HG03159 (cell line): ENCODE measurements at regions not wholly inside any gene's neighbourhood (a gene's known extent, or its start where the extent isn't known, plus 50 kb on each side); places are given as distances from the start of the nearest gene placed in this dataset.

Experiments
- ATAC-seq: cut with Tn5 transposase; IDR thresholded peaks from one replicate; pipeline ENCODE4 v1.9.1; 2021; ENCODE audit warnings: mild to moderate bottlenecking, moderate library complexity; ENCODE audit not compliant: unreplicated experiment

DNA sequence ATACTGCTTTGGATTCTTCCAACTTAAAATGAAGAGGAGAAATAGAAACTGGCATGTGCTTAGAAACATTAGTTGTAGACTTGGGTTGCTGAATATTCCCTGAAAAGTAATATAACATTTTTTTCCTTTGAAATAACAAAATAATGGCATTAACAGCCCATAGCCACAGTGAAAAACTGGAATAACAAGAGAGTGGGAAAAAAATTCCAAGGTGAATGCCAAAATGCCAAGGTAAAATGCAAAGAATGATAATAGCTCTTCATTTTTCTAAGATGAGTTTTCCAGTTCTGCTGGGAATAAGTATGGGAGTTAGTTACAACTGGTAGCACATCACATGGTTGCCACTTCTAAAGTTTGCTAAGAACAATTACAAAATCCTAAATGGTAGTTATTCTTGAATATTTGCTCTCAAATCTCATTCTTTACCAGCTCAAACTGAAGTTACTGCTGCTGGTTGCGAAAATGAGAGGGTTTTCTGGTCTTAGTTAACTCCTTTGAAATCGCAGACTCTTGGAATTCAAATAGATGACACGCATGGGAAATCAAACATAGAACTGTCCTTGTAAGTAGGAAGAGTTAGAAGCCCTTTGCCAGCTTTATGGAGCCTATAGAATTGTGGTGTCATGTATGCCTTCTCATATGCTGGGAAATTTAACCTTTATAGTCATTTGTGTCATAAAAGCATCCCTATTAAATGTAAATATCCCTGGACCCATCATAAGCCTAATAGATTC, 165.0 kb upstream of the DCN start:
- no peak for ATAC-seq

DNA sequence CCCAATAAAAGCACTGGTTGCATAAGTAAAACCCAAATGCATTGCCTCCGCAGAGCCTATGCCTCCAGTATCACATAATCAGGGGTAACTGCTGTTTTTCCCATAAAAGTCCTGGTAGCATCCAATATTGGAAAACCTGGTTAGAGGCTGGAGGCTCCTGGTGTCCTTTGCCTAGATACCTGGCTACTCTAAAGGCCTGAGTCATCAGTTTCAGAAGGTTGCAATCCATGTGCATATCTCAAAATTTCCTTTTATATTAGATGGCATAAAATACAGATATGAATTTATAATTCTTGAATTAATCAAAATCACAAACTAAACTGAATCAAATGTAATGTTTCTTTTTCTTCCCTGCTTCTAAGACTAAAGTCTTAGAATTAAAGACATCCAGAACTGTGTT, 164.2 kb upstream of the DCN start:
- no peak for ATAC-seq

DNA sequence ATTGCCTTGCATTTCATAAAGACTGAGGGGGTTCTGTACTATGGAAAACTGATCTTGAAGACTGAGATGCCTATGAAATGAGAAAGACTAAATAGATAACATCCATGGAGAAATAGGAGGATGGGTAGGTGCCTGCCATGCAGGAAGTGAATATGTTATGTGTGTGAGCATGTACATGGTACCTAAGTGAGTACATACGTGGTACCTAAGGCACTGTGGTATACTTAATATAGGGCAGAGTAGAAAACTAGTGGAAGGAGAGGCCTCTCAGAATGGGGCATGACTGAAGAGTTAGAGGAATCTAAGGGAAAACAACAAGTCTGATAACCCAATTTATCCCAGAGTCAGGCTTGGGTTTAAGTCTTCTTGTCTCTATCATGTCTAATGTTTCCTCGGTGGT, 161.8 kb upstream of the DCN start:
- no peak for ATAC-seq

DNA sequence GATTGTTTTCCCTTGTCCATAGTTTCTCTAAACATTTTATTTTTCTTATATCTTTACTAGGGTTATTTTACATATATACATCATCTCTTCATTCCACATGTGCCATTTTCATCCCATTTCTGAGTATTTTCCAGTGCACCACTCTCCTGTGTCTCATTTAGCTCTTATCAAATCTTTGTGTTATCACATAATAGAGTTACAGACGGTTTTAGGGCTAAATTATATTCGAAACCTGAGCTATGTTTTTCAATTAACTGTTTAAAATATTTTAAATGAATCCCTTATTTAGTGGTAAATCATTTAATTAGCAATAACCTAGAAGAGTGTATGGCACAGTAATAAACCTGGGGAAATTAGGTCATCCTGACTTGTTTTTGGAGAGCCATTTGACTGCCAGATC, 160.4 kb upstream of the DCN start:
- ATAC-seq, result no peak

DNA sequence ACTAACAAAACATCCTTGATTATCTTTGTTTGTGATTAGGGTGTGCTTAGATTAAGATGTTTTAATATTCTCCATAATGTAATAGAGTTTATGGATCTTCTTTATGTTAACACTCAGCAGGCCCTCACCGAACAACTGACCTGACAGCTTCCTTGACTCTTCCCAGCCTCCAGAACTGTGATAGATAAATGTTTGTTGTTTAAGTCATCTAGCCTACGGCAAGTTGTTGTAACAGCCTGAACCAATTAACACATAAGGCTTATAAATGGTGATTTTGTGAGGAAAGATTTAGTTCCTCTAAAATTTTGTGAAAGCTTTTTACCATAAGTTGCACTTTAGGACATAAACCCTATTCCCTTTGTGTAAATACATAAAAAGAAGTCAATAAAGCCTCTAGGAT, 156.5 kb upstream of the DCN start:
- no peak for ATAC-seq

DNA sequence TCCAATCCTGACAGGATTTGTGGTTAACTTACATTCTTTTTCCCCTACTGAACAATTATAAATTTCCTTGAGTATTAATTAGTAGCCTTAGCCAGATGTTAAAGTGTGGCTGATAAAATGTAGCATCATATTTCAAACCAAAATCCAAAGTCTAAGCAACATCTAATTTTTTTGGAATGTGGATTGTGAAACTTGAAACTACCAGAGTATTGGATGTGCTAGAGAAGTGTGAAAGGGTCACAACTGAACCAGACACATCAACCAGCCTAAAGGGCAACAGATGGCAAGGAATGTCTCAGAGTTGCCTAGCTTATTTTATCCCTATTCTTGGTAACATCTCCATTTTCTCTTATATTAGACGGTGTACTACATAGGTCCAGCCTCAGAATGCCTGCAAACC, 153.1 kb upstream of the DCN start:
- ATAC-seq, result no peak

DNA sequence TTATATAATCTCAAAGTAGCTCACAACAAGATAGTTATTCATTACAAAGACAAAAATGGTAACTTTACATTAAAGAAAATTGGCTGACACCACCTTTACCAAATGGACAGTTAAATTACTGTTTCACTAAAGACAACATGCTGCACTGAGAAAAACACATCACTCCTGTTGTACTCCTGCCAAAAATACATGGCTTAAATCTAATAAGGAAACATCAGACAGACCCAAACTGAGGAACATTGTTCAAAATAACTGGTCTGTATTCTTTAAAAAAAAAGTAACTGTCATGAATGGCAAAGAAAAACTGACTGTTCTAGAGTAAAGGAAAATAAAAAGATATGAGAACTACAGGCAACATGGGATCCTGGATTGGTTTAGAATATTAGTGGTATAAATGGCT, 151.3 kb upstream of the DCN start:
- ATAC-seq, result no peak

DNA sequence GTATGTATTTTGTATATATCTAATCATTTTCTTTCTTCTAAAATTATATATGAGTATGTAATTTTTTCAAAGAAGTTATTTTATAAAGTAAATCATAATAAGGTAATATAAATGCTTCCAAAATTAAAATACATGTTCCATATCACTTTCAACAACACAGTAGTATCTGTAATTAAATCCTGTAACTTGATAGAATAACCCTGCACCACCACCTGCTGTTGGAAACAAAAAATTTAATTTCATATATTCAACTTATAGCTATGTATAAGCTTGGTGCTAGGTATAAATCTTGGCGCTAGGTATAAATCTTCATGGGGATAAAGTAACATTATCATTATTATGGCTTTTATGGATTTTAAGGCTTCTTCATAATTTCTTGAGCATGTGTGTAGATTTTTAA, 149.7 kb upstream of the DCN start:
- ATAC-seq, result no peak

DNA sequence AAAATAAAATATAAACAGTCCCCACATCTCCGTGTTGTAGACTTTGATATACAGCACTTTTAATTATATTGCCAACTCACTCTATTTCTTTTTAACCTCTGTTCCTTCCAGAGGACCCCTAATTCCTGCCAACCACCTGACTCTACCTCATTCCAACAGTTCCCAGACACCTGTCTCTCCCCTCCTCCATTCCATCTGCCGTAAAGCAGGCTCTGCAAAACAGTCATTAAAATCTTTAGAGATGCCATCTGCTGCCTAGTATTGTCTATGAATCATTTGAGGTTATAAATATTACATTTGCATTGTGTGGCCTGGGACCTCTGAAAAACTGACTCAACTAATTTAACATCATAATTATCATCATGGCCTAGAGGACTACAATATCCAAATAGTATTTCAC, 148.8 kb upstream of the DCN start:
- ATAC-seq, result no peak

DNA sequence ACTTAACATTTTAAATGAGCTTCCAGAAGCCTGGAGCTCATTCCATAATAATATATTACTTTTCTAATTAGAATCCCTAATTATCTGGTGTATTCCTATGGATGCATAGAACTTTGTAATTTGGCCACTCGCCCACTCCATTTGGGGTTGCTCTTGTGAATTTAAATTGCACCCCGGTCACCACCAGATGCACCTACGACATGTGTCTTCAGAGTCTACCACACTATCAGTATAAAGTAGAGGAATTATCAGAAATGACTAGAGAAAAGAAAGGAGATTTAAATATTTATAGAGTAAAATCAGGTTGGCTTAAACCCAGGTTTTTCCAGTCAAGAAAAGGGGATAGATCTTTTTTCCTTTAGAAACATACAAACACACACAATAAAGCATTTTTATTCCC, 145.8 kb upstream of the DCN start:
- ATAC-seq, result no peak

DNA sequence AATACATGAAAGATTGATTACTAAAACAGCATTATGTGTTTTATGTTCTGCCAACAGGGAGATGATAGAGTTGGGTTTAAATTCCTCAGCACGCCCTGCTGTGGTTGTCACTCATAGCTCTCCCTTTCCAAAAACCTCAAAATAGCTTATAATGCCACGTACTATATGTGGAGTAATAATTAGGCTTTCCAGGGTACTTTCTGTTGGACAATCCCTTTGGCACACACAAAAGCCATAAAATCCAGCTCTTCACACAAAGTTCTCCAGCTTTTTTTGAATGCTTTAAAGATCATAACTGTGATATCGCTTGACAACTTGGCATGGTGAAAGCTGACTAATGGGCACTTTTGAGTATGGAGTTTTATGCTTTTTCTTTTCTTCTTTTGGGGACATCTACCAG, 145.3 kb upstream of the DCN start:
- no peak for ATAC-seq

DNA sequence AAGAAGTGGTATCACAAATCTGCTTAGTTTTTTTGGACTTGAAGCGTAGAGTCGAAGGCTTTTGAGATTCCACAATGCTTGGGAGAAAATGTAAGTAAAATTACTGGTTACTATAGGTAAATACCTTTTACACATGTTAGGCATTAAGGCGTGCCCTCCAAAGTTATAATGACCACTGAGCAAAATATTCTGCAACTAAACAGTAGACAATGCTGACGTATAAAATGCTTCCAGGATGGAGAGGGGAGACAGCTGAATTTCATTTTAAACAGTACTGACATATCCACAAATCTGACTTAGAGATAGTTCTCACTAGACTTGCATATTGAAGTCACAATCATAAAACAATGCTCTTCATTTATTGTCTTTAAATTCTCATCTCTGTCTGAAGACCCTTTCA, 144.5 kb upstream of the DCN start:
- no peak for ATAC-seq

DNA sequence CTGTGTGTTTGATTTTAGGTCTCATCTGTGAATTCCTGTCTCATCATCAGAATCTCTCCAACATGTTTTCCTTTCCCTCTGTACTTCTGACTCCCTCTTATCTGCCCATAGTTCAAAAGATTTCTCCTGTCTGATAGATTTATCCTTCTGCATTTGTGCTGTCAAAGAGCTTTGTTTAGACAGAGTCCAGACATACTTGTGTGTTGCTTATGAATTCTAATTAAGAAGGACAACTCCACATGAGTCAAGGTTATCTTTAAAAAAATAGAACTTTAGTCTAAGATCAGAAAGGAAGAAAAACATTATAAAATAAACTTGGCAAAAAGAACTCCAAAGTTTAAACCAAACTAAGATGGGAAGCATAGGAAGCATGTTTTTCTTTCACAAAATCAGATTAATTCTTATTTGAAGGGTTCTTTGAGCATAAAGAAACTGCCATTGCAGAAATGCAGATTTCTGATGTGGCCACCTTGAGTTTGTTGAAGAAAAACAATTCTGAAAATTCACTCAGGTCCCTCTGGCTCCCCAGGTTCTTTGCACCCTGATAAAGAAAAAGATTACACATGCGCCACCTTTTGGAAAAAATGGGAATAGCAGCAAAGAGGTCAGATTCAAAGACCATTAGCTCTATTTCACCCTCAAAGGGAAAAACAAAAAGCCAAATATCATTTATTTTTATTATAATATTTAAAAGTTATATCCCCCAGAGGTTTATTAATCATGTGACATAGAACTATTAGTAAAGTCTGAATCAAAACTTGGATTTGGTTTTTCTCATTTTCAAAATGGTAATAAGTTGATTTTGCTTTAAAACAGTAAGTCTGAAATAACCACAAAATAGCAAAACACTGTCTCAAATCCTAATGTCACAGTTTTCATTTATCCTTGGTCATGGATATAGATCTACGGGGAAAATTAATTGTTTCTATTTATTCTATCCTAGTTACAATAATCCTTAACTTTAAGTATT, 143.7 kb upstream of the DCN start:
- peak; percentile 80 for ATAC-seq

DNA sequence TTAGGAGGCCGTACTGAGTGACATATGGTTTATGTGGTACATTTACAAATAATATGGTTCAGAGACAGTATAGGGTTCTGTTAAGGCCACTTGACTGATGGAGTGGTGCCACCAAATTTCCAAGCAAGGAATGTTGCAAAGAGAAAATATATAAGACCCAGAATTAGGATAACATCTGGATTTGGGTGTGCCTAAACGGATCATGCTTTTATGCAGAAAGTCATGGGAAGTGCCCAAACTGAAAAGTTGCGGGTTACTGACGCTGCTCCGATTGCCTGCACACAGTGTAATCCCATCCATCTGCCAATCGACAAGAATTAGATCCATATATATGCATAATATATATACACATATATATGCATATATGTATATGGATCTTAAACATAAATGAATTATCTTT, 138.4 kb upstream of the DCN start:
- no peak for ATAC-seq

DNA sequence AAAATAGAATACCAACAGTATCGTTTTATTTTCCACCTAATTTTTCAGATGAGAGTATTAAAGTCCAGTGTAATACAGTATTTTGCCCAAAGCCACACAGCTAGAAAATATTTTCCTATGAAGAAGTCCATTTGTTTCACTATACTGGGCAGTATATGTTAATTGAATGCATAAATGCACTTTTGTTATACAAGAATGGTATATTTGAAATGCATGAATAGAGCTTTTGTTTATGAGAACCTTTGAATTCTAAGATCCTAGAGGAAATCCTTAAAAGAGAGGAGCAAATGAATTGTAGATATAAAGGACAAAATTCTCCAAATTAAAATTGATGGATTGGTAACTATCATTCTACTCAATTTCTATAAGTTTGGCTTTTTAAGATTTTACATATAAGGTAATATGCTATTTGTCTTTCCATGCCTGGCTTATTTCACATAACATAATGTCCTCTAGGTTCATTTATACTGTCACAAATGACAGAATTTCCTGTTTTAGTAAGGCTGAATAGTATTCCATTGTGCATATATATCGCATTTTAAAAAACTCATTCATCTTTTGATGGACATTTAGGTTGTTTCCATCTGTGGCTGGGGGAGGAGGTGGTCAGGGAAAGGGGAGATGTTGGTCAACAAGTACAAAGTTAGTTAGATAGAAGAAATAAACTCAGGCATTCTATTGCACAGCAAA, 136.6 kb upstream of the DCN start:
- no peak for ATAC-seq

DNA sequence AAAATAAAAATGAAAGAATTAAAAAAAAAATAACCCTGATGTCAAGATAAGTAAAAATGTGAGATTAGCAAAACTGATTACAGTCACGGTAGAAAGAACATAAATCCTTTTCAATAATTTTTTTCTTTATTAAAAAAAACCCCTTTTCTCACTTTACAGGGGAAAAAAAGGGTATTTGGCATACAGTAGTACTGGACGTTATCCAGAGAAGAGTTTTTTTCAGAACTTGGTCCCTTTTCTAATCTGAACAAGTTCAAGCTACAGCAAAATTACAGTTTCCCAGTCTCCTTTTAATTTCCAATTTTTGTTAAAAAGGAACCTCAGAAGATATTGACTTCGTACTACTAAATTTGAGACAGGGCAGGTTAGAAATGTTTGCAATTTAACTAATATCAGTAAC, 134.7 kb upstream of the DCN start:
- ATAC-seq, result no peak

DNA sequence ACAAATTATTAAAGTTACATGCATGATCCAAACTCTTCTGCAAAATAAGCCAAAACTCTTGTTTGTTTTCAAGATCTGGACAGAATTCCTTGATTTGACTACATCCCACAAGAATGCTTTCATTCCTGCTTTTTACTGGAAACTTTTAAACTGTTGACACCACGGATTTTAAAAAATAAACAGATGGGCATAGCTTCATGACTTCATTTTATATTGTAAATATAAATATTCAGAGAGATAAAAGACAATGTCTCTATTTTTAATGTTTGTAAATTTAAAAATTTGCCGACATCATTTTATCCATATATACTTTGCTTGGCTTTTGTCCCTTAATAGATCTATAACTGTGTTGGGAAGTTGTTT, 134.3 kb upstream of the DCN start:
- ATAC-seq, result no peak

DNA sequence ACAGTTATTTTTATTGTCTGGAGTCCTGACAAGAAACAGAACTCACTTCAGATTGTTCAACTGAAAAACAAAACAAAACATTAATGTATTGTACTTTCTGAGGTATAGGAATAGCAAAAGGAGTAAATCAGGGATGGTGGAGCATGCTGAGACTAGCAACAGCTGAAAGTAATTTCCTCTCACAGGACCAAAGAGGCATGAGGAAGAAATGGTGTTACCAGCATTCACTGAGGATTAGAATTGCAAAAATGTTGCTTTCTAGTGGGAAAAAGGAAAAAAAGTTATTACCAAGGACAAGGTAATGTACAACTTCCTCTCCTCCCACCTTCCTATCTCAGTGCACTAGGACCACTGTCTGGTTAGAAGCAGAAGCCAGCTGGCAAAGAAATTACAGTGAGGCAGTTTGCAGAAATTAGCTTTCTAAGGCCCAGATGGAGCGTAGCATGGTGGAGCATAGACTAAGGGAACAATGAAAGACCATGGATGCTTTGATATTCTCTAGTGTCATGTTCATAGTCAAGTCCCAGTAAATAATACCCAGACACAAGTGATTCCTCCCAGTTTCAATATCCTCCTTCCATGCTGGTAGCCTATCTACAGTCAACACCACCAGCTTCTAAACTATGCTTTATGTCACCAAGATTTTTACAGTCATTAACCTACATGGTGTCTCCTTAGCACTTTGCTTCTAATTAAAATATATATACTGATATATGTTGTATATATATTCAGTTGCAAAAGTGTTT, 133.7 kb upstream of the DCN start:
- ATAC-seq, result no peak

DNA sequence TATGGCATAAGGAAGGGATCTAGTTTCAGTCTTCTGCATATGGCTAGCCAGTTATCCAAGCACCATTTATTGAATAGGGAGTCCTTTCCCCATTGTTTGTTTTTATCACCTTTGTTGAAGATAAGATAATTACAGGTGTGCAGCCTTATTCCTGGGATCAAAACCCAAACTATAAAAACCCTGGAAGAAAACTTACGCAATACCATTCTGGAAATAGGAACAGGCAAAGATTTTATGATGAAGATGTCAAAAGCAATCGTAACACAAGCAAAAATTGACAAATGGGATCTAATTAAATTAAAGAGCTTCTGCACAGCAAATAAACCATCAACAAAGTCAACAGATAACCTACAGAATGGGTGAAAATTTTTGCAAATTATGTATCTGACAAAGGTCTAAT, 128.5 kb upstream of the DCN start:
- no peak for ATAC-seq

DNA sequence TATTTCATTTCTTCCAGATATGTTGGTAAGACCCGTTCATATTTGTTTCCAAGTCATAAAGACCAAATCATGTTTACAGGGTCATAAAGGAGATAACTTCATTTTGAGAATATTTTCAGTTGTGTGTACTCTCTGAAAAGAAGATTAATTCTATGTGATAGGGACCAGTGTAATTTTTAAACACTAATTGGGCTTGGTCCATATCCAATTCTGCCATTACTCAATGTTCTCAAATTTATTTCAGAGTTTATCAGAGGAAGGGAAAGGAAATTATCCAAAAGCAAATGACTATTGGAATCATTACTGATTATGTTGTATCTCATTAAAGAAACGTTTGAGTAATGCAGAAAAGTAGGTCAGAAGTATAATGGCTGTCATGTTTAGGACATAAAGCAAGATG, 126.8 kb upstream of the DCN start:
- ATAC-seq, result no peak
